Glutamatergic neuron (in vitro differentiated cells): ENCODE measurements at regions not wholly inside any gene's neighbourhood (a gene's known extent, or its start where the extent isn't known, plus 50 kb on each side); places are given as distances from the start of the nearest gene placed in this dataset.
A peak's percentile ranks its signal among the peaks of the same experiment; 100 is the strongest.
"Not testable (repeated sequence)": the region's sequence is repeated elsewhere in the genome, so short reads cannot be mapped to it uniquely, and the experiment has no call there.

Experiments used
- DNase-seq: peaks from one replicate; pipeline ENCODE4 v3.0.0; 2022
- H3K27ac Mint-ChIP-seq: one replicate; pipeline ENCODE4 v1.8.0; 2020; ENCODE audit warnings: mild to moderate bottlenecking, mixed read lengths, inconsistent platforms; ENCODE audit not compliant: unreplicated experiment
- H3K27me3 Mint-ChIP-seq: one replicate; pipeline ENCODE4 v1.8.0; 2020; ENCODE audit warnings: mild to moderate bottlenecking, moderate library complexity, mixed read lengths, inconsistent platforms; ENCODE audit not compliant: unreplicated experiment
- H3K36me3 Mint-ChIP-seq: one replicate; pipeline ENCODE4 v1.8.0; 2020; ENCODE audit warnings: mild to moderate bottlenecking, mixed read lengths, inconsistent platforms; ENCODE audit not compliant: unreplicated experiment
- H3K4me1 Mint-ChIP-seq: one replicate; pipeline ENCODE4 v1.8.0; 2020; ENCODE audit warnings: mild to moderate bottlenecking, low read depth, mixed read lengths, inconsistent platforms; ENCODE audit not compliant: unreplicated experiment
- H3K4me3 Mint-ChIP-seq: one replicate; pipeline ENCODE4 v1.8.0; 2020; ENCODE audit warnings: mild to moderate bottlenecking, mixed read lengths, inconsistent platforms; ENCODE audit not compliant: unreplicated experiment
- H3K9me3 Mint-ChIP-seq: one replicate; pipeline ENCODE4 v1.8.0; 2020; ENCODE audit warnings: mild to moderate bottlenecking, moderate library complexity, mixed read lengths, inconsistent platforms; ENCODE audit not compliant: unreplicated experiment
- TF ChIP-seq, protein P1 (sequence below): fragments of 200-600 bp; sonication (generic); IDR thresholded peaks from one replicate; pipeline ENCODE4 v1.5.0; 2021; ENCODE audit not compliant: partially characterized antibody, unreplicated experiment

DNA sequence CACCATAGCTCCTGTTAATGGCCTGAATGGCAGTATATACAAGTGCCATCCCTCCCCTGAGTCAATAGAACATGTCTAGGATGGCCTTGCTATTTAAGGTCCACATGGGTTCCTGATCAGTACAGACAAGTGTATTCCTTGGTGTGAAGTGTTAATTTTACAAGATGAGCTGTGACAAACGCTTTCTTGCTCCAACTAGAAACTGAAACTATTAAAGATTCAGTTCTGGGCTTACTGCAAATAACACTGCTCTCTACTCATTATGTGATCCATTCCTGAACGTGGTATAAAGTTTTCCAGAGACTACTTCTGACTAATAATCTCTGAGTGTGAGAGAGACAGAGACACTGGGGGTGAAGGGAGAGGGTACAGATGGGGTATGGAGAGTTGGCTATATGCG lies 198.0 kb upstream of the FBXL4 start:
- TF ChIP-seq, protein P1, sequence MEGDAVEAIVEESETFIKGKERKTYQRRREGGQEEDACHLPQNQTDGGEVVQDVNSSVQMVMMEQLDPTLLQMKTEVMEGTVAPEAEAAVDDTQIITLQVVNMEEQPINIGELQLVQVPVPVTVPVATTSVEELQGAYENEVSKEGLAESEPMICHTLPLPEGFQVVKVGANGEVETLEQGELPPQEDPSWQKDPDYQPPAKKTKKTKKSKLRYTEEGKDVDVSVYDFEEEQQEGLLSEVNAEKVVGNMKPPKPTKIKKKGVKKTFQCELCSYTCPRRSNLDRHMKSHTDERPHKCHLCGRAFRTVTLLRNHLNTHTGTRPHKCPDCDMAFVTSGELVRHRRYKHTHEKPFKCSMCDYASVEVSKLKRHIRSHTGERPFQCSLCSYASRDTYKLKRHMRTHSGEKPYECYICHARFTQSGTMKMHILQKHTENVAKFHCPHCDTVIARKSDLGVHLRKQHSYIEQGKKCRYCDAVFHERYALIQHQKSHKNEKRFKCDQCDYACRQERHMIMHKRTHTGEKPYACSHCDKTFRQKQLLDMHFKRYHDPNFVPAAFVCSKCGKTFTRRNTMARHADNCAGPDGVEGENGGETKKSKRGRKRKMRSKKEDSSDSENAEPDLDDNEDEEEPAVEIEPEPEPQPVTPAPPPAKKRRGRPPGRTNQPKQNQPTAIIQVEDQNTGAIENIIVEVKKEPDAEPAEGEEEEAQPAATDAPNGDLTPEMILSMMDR, result no peak
- H3K9me3 Mint-ChIP-seq, result peaks cover 10% of the 10 kb centered on the region
- DNase-seq, result no peak
- H3K4me3 Mint-ChIP-seq, result no peak overlapping the region
- no peaks in the 10 kb centered on the region for H3K36me3 Mint-ChIP-seq
- peak overlapping the region; percentile 96 for H3K27ac Mint-ChIP-seq
- peaks cover 55% of the 10 kb centered on the region for H3K4me1 Mint-ChIP-seq
- no peaks in the 10 kb centered on the region for H3K27me3 Mint-ChIP-seq

DNA sequence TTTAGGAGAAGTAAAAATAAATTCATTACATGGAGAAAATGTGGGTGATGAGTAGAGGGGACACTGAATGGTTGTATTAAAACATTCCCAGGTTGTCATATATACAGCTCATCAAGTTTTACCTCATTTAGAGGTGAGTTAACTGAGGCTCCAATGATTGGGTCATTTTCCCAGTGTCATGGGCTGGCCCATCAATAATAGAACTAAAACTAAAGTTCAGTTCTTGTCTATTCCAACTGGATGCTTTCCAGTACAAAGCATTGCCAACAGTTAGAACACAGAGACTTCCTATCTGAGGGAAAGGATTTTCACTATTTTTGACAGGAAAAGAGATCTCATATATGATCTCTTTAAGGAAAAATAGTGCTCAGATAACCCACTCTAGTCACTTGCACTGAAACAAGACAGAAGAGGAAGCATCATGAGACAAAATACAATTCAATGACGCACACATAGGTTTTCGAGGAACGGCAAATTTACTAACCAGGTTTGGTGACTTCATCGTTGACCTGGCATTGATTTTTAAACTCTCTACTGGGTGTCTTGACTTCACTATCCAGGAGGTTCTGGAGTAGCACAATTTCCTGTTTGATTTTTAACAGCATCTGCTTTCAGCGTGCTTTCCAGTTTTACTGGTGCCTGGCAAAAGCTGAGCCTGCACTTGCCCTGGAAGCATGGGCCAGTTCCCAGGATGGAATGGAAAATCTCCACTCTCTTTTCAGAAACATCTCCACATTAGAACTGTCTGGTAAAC lies 195.5 kb upstream of the FBXL4 start:
- peak overlapping the region; percentile 92 for H3K27ac Mint-ChIP-seq
- H3K4me3 Mint-ChIP-seq, result peak overlapping the region; percentile 25
- H3K27me3 Mint-ChIP-seq, result no peaks in the 10 kb centered on the region

DNA sequence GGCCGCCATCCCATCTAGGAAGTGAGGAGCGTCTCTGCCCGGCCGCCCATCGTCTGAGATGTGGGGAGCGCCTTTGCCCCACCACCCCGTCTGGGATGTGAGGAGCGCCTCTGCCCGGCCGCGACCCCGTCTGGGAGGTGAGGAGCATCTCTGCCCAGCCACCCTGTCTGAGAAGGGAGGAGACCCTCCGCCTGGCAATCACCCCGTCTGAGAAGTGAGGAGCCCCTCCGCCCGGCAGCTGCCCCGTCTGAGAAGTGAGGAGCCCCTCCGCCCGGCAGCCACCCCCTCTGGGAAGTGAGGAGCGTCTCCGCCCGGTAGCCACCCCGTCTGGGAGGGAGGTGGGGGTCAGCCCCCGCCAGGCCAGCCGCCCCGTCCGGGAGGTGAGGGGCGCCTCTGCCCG lies 194.2 kb upstream of the FBXL4 start:
- not testable (repeated sequence) for H3K4me3 Mint-ChIP-seq, H3K27me3 Mint-ChIP-seq, H3K36me3 Mint-ChIP-seq, DNase-seq
- Mint-ChIP-seq H3K9me3 (peaks cover 17% of the 10 kb centered on the region), H3K27ac (peak overlapping the region; percentile 77), H3K4me1 (peaks cover 62% of the 10 kb centered on the region)

More for the DNA sequence above, 195.5 kb upstream of the FBXL4 start:
- DNase-seq, result no peak
- TF ChIP-seq, protein P1, result no peak
- Mint-ChIP-seq H3K4me1 (peaks cover 62% of the 10 kb centered on the region), H3K36me3 (no peaks in the 10 kb centered on the region), H3K9me3 (peaks cover 18% of the 10 kb centered on the region)

- peak overlapping the region; percentile 53 for H3K4me3 Mint-ChIP-seq
- peak overlapping the region; percentile 96 for H3K27ac Mint-ChIP-seq
- no peak for DNase-seq
- H3K27me3 Mint-ChIP-seq, result no peaks in the 10 kb centered on the region
- no peaks in the 10 kb centered on the region for H3K36me3 Mint-ChIP-seq
- H3K4me1 Mint-ChIP-seq, result peaks cover 56% of the 10 kb centered on the region
- TF ChIP-seq, protein P1, result no peak
- peaks cover 12% of the 10 kb centered on the region for H3K9me3 Mint-ChIP-seq
These were observed 190.7 kb upstream of the FBXL4 start for GRCh38 chr6:99138445-99138844.

DNA sequence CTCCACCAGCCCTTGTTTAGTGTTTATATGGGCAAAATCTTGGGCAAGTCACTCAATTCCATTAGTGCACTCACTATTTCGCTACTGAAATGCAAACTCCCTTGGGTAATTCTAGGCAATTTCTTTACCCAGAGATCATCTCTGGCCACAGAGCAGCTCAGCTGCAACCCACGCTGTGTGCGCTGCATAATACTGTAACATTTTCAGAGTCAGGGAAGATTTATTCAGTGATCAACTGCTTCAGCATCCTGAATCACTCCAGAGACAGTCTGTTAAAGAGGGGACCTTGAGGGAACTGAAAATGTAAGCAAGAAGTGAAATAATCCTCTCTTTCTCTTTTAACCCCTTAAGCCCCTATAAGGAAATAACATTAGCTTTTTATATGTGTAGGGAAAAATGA lies 189.6 kb upstream of the FBXL4 start:
- DNase-seq, result no peak
- TF ChIP-seq, protein P1, result no peak
- no peaks in the 10 kb centered on the region for H3K36me3 Mint-ChIP-seq
- no peaks in the 10 kb centered on the region for H3K27me3 Mint-ChIP-seq
- peaks cover 48% of the 10 kb centered on the region for H3K4me1 Mint-ChIP-seq
- peak overlapping the region; percentile 72 for H3K4me3 Mint-ChIP-seq
- H3K27ac Mint-ChIP-seq, result peak overlapping the region; percentile 81
- H3K9me3 Mint-ChIP-seq, result peaks cover 8% of the 10 kb centered on the region
